ENCODE measurements at regions not wholly inside any gene's neighbourhood (a gene's known extent, or its start where the extent isn't known, plus 50 kb on each side); places are given as distances from the start of the nearest gene placed in this dataset.

GRCh38 chr2:128384956-128385355 lies 66.3 kb upstream of the HS6ST1 start:
- TF ChIP-seq CTCF (IDR thresholded peaks at IDR 0.05; ENCODE audit: insufficient read depth, low read length, poor library complexity, severe bottlenecking) = no peak
- TF ChIP-seq EZH2phosphoT487 (conservative IDR thresholded peaks at IDR 0.05; ENCODE audit: low read length) = no peak
